Sigmoid colon (tissue), 4 donors: ENCODE measurements at regions not wholly inside any gene's neighbourhood (a gene's known extent, or its start where the extent isn't known, plus 50 kb on each side); places are given as distances from the start of the nearest gene placed in this dataset.

ENCODE experiments used
- POLR2A ChIP-seq, 2 donors: fragments of 450-650 bp; IDR thresholded peaks; one replicate each; pipeline ENCODE4 v1.6.1; 2016; ENCODE audit warnings: antibody characterized with exemption in 2 of 2, mild to moderate bottlenecking in 2 of 2, moderate library complexity in 2 of 2
- POLR2AphosphoS5 ChIP-seq, 4 donors: sonication (generic); formaldehyde crosslinking; IDR thresholded peaks; one replicate each; pipeline ENCODE4 v1.6.1; 2017; ENCODE audit warnings: antibody characterized with exemption in 4 of 4
- TF ChIP-seq, protein P1 (sequence below), 4 experiments: fragments of 450-650 bp in 3 of 4; fragments of 200-600 bp in 1 of 4; IDR thresholded peaks; one replicate each; pipeline ENCODE4 v1.5.1; 2016 to 2019; ENCODE audit warnings: antibody characterized with exemption in 4 of 4, mild to moderate bottlenecking in 3 of 4, moderate library complexity in 2 of 4

DNA sequence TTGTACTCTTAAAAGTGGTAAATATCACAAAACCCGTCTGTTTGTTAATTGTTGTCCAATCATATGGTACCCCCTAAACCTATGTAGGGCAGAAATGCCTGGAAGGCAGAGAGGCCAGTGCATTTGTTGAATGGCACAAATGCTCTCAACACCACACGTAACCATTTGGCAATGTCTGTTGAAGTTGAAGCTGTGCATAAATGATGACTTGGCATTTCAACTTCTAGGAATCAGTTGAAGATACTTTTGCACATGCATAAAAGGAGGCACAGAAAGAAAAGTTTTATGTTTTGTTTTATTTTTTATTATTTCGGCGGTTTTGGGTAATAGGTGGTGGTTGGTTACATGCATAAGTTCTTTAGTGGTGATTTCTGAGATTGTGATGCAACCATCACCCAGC lies 246.6 kb downstream of the TAF11L14 start:
- no peak for TF ChIP-seq POLR2AphosphoS5 (IDR thresholded peaks at IDR 0.05)
- TF ChIP-seq, protein P1, sequence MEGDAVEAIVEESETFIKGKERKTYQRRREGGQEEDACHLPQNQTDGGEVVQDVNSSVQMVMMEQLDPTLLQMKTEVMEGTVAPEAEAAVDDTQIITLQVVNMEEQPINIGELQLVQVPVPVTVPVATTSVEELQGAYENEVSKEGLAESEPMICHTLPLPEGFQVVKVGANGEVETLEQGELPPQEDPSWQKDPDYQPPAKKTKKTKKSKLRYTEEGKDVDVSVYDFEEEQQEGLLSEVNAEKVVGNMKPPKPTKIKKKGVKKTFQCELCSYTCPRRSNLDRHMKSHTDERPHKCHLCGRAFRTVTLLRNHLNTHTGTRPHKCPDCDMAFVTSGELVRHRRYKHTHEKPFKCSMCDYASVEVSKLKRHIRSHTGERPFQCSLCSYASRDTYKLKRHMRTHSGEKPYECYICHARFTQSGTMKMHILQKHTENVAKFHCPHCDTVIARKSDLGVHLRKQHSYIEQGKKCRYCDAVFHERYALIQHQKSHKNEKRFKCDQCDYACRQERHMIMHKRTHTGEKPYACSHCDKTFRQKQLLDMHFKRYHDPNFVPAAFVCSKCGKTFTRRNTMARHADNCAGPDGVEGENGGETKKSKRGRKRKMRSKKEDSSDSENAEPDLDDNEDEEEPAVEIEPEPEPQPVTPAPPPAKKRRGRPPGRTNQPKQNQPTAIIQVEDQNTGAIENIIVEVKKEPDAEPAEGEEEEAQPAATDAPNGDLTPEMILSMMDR (IDR thresholded peaks at IDR 0.05): no peak
- no peak for TF ChIP-seq POLR2A (IDR thresholded peaks at IDR 0.05)
